ENCODE measurements at regions not wholly inside any gene's neighbourhood (a gene's known extent, or its start where the extent isn't known, plus 50 kb on each side); places are given as distances from the start of the nearest gene placed in this dataset.
A peak's percentile ranks its signal among the peaks of the same experiment; 100 is the strongest.

GRCh38 chr20:6562111-6562510 is 205.4 kb upstream of the BMP2 start:
- peak; percentile 76 for DNase-seq (ENCODE audit: low spot score)

DNA sequence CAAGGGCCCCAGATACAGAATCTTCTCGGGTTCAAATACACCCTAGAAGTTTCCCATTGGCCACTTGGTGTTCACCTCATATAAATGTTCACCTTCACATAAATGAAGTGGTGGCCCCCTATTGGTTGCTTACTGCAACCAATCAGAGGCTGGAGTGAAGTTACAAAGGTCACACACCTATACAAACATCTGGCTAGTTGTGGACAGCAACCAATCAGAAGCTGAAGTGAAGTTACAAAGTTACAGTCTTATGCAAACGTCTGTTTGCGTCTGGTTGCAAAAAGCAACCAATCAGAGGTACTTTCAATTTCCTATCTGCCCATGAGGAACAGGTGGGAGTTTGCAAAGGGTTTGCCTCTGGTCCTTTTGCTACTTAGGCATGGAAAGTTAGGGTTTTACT is 206.5 kb upstream of the BMP2 start:
- no peak for DNase-seq (ENCODE audit: low spot score)

- no peak for DNase-seq (ENCODE audit: low spot score)
These were observed 207.7 kb upstream of the BMP2 start for GRCh38 chr20:6559791-6560190.

DNA sequence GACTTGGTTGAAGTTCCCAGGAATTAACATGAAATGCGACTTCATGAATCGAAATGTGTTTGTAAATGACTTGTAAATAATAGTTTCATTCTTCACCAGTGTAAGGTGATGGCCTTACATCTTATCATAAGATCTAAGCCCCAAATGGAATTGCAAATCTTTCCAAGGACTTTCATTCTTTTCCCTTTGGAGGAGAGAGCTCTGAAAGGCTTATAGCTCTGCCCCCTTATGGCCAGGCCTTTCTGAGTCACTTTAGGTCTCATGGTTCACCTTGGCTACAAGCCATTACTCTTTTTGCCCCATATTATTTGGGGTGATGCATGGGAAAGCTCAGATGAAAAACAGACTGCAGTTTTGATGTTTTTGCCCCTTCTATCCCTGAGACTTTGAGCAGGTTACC is 209.1 kb upstream of the BMP2 start:
- no peak for DNase-seq (ENCODE audit: low spot score)

DNA sequence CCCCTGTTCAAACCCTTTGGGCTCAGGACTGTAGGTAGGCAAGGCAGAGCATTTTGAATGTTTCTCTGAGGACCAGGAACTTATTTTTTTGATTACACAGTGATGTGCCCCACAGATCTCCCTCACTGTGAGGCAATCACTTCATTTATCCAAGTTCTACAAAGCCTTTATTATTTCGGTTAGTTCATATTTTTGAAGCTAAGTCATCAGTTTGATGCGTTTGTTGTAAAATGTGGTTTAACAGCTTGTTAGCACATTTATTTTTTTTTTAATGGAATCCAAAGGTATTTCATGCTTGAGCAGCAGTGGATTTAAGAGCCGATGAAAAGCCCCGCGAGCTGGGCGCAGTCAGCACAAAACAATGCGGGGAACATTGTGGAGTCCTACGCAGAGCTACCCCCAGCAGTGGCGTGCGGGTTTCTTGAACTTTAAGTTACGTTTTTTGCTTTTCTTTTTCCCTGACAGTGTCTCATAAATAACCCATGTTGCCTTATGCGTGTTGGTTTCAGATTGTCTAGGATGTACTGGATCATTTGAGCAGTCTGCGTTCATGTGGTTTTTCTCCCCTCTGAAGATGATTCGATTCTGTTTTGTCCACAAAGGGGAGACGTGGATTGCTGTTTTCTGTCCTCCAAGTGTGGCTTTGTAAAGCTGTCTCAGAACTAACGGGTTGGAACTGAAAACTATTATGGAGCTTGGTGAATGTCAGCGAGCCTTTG is 233.6 kb upstream of the BMP2 start:
- DNase-seq (ENCODE audit: low spot score), result peak; percentile 99

- DNase-seq (ENCODE audit: low spot score), result peak; percentile 79
These were observed 234.1 kb upstream of the BMP2 start for GRCh38 chr20:6533351-6533750.

- no peak for DNase-seq (ENCODE audit: low spot score)
These were observed 236.6 kb upstream of the BMP2 start for GRCh38 chr20:6530779-6531315.

DNA sequence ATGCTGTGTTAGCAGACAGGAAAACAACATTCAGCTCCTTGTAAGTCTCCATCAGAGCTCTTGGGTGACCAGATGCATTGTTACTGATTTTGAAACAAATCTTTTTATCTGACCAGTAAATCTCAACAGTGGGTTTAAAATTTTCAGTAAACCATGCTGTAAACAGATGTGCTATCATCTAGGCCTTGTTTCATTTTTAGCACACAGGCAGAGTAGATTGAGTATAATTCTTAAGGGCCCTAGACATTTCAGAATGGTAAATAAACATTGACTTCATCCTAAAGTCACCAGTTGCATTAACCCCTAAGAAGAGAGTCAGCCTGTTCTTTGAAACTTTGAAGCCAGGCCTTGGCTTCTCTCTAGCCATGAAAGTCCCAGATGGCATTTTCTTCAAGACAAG is 237.2 kb upstream of the BMP2 start:
- no peak for DNase-seq (ENCODE audit: low spot score)

DNA sequence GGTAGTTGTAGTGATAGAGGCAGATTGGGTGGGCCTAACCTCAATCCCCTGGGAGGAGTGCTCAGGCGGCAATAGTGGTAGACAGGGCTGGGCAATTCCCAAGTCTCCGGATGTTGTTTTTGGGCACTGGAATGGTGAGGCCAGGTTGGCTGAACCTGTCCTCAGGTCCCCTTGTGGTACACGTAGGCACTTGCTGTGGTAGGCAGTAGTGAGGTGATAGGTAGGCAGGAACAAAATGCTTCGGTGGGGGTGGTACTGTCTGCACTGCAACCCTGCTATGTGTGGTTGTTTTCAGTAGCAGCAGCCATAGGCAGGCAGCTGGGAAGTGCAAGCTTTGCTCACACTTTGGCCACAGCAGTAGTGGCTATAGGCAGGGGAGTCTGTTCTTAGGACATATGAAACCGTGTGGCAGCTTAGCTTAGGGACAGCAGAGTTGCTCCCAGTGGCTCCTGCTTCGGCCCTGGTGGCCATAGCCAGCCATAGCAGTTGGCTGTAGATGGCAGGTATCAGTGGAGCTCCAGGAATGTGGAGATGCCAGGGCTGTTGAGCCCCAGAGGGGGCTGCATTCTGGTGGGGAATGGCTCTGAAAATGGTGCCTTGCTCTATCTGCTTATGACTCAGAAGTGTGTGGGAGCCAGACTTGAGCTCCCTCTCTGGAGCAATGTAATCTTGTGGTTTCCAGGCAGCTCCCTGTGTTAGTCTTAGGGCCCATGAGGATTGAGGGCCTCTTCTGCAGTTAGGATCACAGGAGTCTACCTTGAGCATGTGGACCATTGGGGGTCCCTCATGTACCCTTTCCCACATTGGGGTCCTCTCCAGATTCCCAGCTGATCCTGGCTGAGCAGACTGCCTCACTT is 241.8 kb upstream of the BMP2 start:
- DNase-seq (ENCODE audit: low spot score), result no peak

DNA sequence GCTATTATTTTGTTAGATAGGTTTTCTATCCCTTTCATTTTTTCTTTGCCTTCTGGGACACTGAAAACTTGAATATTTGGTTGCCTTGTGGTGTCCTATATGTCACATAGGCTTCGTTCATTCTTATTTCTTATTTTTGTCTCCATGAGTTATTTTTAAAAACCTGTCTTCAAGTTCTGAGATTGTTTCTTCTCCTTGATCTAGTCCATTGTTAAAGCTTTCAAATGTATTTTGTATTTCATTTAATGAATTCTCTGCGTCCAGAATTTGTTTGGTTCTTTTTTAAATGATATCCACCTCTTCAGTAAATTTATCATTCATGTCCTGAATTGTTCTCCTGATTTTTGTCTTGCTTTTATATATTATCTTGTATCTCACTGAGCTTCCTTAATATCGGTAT is 243.2 kb upstream of the BMP2 start:
- DNase-seq (ENCODE audit: low spot score), result no peak

DNA sequence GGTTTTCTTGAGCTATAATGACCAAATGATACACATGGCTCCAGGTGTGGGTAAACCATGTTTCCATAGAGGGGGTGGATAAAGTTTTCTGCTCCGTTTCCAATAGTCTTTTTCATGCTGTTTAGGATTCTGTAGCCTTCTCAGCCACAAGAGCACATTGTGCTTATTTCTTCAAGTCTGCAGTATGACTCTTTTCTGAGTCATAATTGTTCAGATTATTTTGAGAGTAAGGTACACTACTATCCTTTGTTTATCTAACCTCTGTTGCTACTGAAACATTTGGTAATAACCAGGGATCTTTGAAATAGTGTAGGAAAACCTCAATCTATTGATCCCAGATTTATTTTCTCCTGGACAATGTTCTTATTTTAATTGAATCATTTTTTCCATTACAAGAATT is 247.9 kb upstream of the BMP2 start:
- DNase-seq (ENCODE audit: low spot score), result peak; percentile 84

DNA sequence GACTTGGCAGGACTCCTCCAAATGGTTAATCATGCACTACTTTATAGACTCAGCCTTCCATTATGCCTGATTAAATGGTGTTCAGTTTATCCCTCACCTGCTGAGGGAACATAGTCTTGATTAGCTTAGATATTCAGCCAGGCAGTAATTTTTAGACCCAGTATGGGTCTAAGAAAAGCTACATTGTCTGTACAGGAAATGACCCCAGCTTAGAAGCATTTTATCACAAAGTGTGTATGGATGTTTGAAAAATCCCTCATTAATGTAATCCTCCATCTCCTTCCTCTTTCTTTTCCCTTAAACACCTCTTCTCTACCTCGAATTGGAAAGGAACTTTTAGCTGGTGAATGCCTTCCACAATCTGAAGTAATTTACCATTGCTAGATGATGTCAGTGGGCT is 252.2 kb upstream of the BMP2 start:
- DNase-seq (ENCODE audit: low spot score), result no peak

- no peak for DNase-seq (ENCODE audit: low spot score)
These were observed 253.9 kb upstream of the BMP2 start for GRCh38 chr20:6513599-6513998.

DNA sequence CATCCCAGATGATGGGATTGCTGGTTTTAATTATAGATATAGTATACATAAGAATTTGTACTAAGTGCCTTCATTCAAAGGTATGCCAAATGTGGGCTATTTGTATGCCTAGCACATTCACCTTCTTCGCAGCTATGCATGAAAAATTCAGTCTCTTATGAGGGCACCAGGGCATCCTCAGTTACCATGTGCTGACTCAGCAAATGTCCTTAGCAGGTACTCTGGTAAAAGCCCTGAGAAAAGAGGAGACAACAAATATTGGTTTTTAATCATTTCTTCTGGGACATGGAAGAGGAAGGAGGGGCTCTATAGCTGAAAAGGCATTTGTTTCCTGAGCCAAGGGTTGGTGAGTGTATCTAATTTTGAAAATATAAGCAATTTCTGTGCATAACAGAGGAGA is 258.1 kb upstream of the BMP2 start:
- DNase-seq (ENCODE audit: low spot score), result no peak

- DNase-seq (ENCODE audit: low spot score), result peak; percentile 78
These were observed 260.6 kb upstream of the BMP2 start for GRCh38 chr20:6506906-6507305.

- peak; percentile 71 for DNase-seq (ENCODE audit: low spot score)
These were observed 262.7 kb upstream of the BMP2 start for GRCh38 chr20:6504826-6505225.

GRCh38 chr20:6504179-6504578 is 263.3 kb upstream of the BMP2 start:
- no peak for DNase-seq (ENCODE audit: low spot score)

- DNase-seq (ENCODE audit: low spot score), result peak; percentile 32
These were observed 264.5 kb upstream of the BMP2 start for GRCh38 chr20:6502999-6503398.

DNA sequence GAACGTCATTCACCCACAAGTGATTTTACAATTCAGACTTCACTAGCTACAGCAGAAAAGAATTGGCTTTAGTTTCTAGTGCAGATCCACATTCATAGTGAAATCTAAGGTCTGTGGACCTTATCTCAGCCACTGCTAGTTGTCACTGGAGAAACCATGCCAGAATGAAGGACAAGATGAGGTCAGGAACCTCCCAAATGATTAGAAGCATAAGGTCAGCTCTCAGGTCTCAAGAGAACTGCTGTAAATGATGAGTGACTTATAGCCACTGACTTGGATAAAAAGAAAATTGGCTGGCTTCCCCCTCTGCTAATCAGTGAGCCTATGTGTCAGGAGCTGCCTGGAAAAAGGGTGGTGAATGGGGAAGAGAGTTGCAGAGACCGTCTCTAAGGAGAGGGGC is 265.3 kb upstream of the BMP2 start:
- DNase-seq (ENCODE audit: low spot score), result peak; percentile 23

GRCh38 chr20:6501061-6501460 is 266.4 kb upstream of the BMP2 start:
- DNase-seq (ENCODE audit: low spot score), result peak; percentile 97

GRCh38 chr20:6499566-6499965 is 267.9 kb upstream of the BMP2 start:
- DNase-seq (ENCODE audit: low spot score), result no peak

DNA sequence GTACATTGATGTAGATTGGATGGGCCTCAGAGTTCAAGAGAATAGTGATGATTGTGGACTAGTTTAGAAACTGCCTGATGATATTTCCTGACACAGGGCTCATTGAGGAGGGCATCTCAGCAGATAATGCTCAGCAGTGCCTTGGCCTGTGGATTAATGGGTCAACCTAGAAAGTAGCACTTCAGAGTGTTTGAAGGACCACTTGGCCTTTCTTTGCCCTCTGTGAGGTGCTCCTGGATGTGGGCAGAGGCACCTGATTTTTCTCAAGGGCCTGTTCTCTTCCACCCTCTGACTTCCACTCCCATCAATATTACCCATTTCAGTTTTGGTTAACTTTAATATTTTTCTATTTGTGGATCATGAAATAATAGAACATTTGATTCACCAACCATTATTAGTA is 270.6 kb upstream of the BMP2 start:
- DNase-seq (ENCODE audit: low spot score), result no peak

DNA sequence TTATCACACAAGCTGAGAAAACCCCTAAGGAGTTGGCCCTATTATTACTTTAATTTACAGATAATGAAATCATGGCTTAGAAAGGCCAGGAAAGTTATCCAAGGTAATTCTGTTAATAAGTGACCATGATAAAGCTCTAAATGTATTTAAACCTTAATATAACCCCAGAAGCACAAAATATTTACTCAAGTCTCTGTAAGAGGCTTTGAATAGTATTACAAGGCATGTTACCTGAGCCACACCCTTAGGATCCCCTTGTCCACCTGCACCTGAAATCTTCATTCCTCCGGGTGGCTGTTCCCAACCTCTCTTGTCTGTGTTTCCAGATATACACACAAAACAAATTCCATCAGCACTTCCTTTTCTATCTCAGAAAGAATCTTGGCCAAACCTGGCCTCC is 271.6 kb upstream of the BMP2 start:
- no peak for DNase-seq (ENCODE audit: low spot score)

Measured in kidney tubule cell (primary cell).